Pancreas (tissue), 10 donors: ENCODE measurements at regions not wholly inside any gene's neighbourhood (a gene's known extent, or its start where the extent isn't known, plus 50 kb on each side); places are given as distances from the start of the nearest gene placed in this dataset.

Experiments used
- ATAC-seq, 4 donors: fragments of 200-7000 bp; cut with Tn5 transposase; one replicate each; pipeline versions ENCODE4 v1.8.0 to v1.9.1; 2020; ENCODE audit warnings: mild to moderate bottlenecking in 4 of 4, moderate library complexity in 4 of 4
- DNase-seq, 6 donors: peaks; one replicate each; pipeline ENCODE4 v3.0.0-alpha.2; 2020
- FAIRE-seq: peaks from 2 replicates; lab custom pipeline; 2012; peaks lifted over from hg19 to GRCh38; lab: Jason Lieb, UNC
- H3K27ac ChIP-seq, 4 donors: fragments of 200-600 bp; sonication (generic); 1 replicate in 3 of 4; 2 replicates in 1 of 4; pipeline versions ENCODE4 v1.5.0 to v1.8.0; 2020
- H3K27me3 ChIP-seq, 4 donors: fragments of 200-600 bp; one replicate each; pipeline ENCODE4 v1.8.0; 2021
- H3K36me3 ChIP-seq, 3 donors: fragments of 200-600 bp; sonication (generic) in 1 of 3; one replicate each; pipeline versions ENCODE4 v1.5.0 to v1.8.0; 2020 to 2021
- H3K4me1 ChIP-seq, 3 donors: fragments of 200-600 bp; one replicate each; pipeline ENCODE4 v1.8.0; 2021
- H3K4me3 ChIP-seq, 4 donors: fragments of 200-600 bp; sonication (generic) in 2 of 4; one replicate each; pipeline versions ENCODE4 v1.5.0 to v1.8.0; 2020 to 2021
- H3K9me3 ChIP-seq, 4 donors: fragments of 200-600 bp; one replicate each; pipeline ENCODE4 v1.8.0; 2021
- CTCF ChIP-seq, 4 donors: fragments of 200-600 bp; sonication (generic) in 3 of 4; IDR thresholded peaks; one replicate each; pipeline versions ENCODE4 v1.5.0 to v1.8.0; 2021; ENCODE audit warnings: antibody characterized with exemption in 4 of 4
- WGBS, 2 donors: extraction: QIAGEN DNeasy Blood & Tissue Kit; methylation state at CpG; one replicate each; pipeline ENCODE4 v1.1.7; 2013; 5-methylcytosine and 5-hydroxymethylcytosine counted together
- intact Hi-C, 3 donors: fragments of 100-400 bp; cut with DNase I; formaldehyde crosslinking; loops; one replicate each; pipeline versions ENCODE4 v1.11.1 to v1.14.2; 2022
- donor health status: healthy with polysubstance abuse.
- donor health status: DM: no; HTN: no; CAD: no; lungs with moderate emphysema.
- donor health status: DM: no; HTN: no; CAD: no.
- donor health status: control.
- donor health status: control.
- donor health status: Bipolar disorder and iron deficiency.
- donor health status: DM: yes; HTN: yes; CAD: no.
- donor health status: DM: no; HTN: no; CAD: no.
- donor health status: DM: no; HTN: no; CAD: no.
- donor health status: DM: yes; HTN: yes; CAD: no.

GRCh38 chr18:51890762-51891161, 449.2 kb upstream of the DCC start:
- 6 to 7% methylated on average over 3 of the region's 3 CpGs for WGBS, 2 donors

DNA sequence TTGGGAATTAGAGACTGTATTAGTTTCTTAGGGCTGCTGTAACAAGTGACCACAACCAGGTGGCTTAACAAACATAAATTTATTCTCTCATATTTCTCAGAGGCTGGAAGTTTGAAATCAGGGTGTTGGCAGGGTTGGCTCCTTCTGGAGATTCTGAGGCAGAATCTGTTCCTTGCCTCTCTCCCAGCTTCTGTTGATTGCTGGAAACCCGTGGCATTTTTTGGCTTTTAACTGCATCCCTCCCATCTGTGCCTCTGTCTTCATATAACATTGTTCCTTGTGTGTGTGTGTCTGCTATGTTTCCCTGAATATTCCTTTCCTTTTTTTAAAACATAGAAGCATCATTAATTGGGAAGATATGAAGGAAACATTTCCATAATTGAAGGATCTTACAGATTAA, 448.1 kb upstream of the DCC start:
- H3K27ac ChIP-seq: no peak overlapping the region
- peaks cover 0 to 4% (median 0%) of the 10 kb centered on the region in 3 donors for H3K4me1 ChIP-seq
- H3K27me3 ChIP-seq: no peaks in the 10 kb centered on the region
- H3K36me3 ChIP-seq: no peaks in the 10 kb centered on the region
- FAIRE-seq (no peak), DNase-seq (no peak), ATAC-seq (no peak)
- intact Hi-C loops: no loop called here
- TF ChIP-seq CTCF (IDR thresholded peaks at IDR 0.05): no peak
- H3K9me3 ChIP-seq: no peaks in the 10 kb centered on the region
- WGBS, 2 donors: 66 to 67% methylated on average over 1 of the region's 1 CpG
- H3K4me3 ChIP-seq: no peak overlapping the region

More at GRCh38 chr18:51890762-51891161, 449.2 kb upstream of the DCC start:
- Histone ChIP-seq H3K4me3 (no peak overlapping the region), H3K36me3 (no peaks in the 10 kb centered on the region), H3K4me1 (peaks cover 0 to 4% (median 0%) of the 10 kb centered on the region in 3 donors), H3K27me3 (no peaks in the 10 kb centered on the region), H3K9me3 (no peaks in the 10 kb centered on the region), H3K27ac (no peak overlapping the region)
- intact Hi-C loops: no loop called here
- ATAC-seq: peak; percentile 91 to 99 (median 97)
- peak in 5 of 6 donors; percentile 29 to 77 (median 61) for DNase-seq
- no peak for FAIRE-seq
- TF ChIP-seq CTCF (IDR thresholded peaks at IDR 0.05): no peak

DNA sequence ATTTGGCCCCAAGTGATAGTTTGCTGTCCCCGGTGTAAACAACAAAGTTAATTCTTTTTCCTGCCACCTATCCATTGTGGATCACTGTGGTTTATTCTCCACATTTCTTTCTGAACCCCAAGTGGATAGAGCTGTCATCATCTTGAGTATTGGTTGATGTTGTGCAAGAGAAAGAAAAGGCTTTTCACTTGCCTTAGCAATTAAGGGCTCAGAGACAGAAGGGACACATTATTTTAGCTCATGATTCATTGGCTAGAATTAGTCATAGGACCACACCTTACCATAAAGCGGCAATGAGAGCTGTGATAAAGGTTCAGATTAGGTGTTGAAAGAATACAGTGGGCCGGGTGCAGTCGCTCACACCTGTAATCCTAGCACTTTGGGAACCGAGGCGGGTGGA, 442.1 kb upstream of the DCC start:
- FAIRE-seq (no peak), ATAC-seq (peak in 1 of 4 donors; percentile 48), DNase-seq (no peak)
- no peaks in the 10 kb centered on the region for H3K27me3 ChIP-seq
- intact Hi-C loops: no loop called here
- no peak overlapping the region for H3K4me3 ChIP-seq
- no peaks in the 10 kb centered on the region for H3K9me3 ChIP-seq
- H3K4me1 ChIP-seq: no peaks in the 10 kb centered on the region
- no peak overlapping the region for H3K27ac ChIP-seq
- no peak for TF ChIP-seq CTCF (IDR thresholded peaks at IDR 0.05)
- no peaks in the 10 kb centered on the region for H3K36me3 ChIP-seq
- WGBS, 2 donors: 93 to 97% methylated on average over 6 of the region's 6 CpGs

DNA sequence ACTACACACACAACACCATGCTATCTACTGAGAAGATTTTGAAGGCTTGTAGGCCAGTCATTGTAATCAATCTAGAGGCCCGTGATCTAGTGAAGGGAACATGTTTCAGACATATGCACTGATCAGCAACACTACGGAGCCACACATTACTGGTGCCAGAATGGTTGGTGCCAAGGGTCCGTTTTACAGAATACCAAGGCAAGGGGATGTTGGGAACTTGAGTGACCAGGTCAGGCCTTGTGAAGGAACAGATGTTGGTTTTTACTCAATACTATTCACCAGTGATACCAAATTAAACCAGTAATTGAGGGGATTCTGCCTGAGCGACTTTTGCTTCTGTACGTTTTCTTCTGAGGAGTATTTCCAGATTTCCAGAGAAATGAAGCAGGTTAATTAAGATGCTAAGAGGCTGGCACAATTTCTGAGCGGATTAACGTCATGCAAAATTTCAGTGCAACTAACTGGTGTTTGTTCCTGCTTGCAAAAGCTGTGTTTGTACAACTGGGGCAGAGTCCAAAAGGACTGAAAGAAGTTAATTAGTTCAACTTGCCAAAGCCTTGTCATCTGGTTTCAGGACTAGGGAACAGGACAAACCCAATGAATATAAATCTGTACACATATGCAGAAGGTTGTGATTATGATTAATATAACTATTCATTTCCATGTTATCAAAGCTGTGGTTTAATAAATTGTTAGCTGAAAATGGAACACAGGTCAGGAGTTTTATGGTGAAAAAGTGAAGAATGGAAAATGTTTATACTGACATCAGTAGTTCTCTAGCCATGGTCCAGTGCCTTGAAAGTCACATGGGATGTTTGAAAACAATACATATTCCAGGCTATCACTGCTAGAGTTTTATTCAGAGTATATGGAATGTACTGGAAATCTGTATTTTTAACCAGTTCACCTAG, 432.1 kb upstream of the DCC start:
- H3K36me3 ChIP-seq: no peaks in the 10 kb centered on the region
- H3K4me1 ChIP-seq: peaks cover 0 to 14% (median 0%) of the 10 kb centered on the region in 3 donors
- no peak for DNase-seq
- no peaks in the 10 kb centered on the region for H3K9me3 ChIP-seq
- intact Hi-C loops: no loop called here
- TF ChIP-seq CTCF (IDR thresholded peaks at IDR 0.05): no peak
- H3K27ac ChIP-seq: no peak overlapping the region
- WGBS, 2 donors: 38 to 48% methylated on average over 7 of the region's 7 CpGs
- H3K4me3 ChIP-seq: no peak overlapping the region
- FAIRE-seq: no peak
- peak; percentile 47 to 87 (median 70) for ATAC-seq
- H3K27me3 ChIP-seq: no peaks in the 10 kb centered on the region

DNA sequence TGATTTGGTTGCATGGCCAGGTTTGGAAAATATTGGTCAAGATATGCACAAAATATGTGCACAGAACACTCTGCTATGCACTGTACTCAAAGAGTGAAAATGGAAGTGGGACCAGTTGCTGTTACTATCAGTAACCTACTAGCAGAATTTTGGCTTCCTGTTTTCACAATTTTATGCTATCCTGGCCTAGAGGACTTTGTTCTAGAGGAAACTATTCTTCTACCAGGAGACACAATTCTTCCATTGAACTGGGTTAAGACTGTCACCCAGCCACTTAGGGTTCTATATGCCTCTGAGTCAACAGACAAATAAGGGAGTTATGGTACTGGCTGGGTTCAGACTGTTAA, 431.4 kb upstream of the DCC start:
- Histone ChIP-seq H3K27ac (no peak overlapping the region), H3K36me3 (no peaks in the 10 kb centered on the region), H3K4me1 (peaks cover 0 to 14% (median 0%) of the 10 kb centered on the region in 3 donors), H3K27me3 (no peaks in the 10 kb centered on the region), H3K4me3 (no peak overlapping the region), H3K9me3 (no peaks in the 10 kb centered on the region)
- intact Hi-C loops: no loop called here
- FAIRE-seq (no peak), DNase-seq (no peak), ATAC-seq (no peak)
- no peak for TF ChIP-seq CTCF (IDR thresholded peaks at IDR 0.05)
